UCSD-AML1 (cell line): ENCODE measurements at regions not wholly inside any gene's neighbourhood (a gene's known extent, or its start where the extent isn't known, plus 50 kb on each side); places are given as distances from the start of the nearest gene placed in this dataset.
"Not testable (repeated sequence)": the region's sequence is repeated elsewhere in the genome, so short reads cannot be mapped to it uniquely, and the experiment has no call there.

Experiments
- DNase-seq: peaks from one replicate; lab custom pipeline; 2025; ENCODE audit not compliant: unreplicated experiment; lab: John Stamatoyannopoulos, UW

GRCh38 chr7:52782348-52782747, 253.1 kb upstream of the POM121L12 start:
- no peak for DNase-seq

GRCh38 chr7:52781250-52781649, 254.2 kb upstream of the POM121L12 start:
- no peak for DNase-seq

- no peak for DNase-seq
Measured at GRCh38 chr7:52779004-52779403, 256.4 kb upstream of the POM121L12 start.

GRCh38 chr7:52777051-52777822, 258.2 kb upstream of the POM121L12 start:
- DNase-seq = no peak

- DNase-seq = no peak
Measured at GRCh38 chr7:52775876-52776275, 259.6 kb upstream of the POM121L12 start.

GRCh38 chr7:52771177-52771576, 264.3 kb upstream of the POM121L12 start:
- no peak for DNase-seq

- no peak for DNase-seq
Measured at GRCh38 chr7:52764492-52765169, 270.8 kb upstream of the POM121L12 start.

- DNase-seq = no peak
Measured at GRCh38 chr7:52758356-52758755, 277.1 kb upstream of the POM121L12 start.

GRCh38 chr7:52753855-52754254, 281.6 kb upstream of the POM121L12 start:
- no peak for DNase-seq

- no peak for DNase-seq
Measured at GRCh38 chr7:52752891-52753290, 282.5 kb upstream of the POM121L12 start.

GRCh38 chr7:52749880-52750279, 285.6 kb upstream of the POM121L12 start:
- DNase-seq = peak; percentile 7

GRCh38 chr7:52747817-52748216, 287.6 kb upstream of the POM121L12 start:
- DNase-seq = no peak

GRCh38 chr7:52741670-52742290, 293.7 kb upstream of the POM121L12 start:
- no peak for DNase-seq

- no peak for DNase-seq
Measured at GRCh38 chr7:52735656-52736055, 299.8 kb upstream of the POM121L12 start.

- not testable (repeated sequence) for DNase-seq
Measured at GRCh38 chr7:52728683-52729082, 306.8 kb upstream of the POM121L12 start.

GRCh38 chr7:52727632-52728031, 307.8 kb upstream of the POM121L12 start:
- DNase-seq = no peak

GRCh38 chr7:52726986-52727385, 308.4 kb upstream of the POM121L12 start:
- no peak for DNase-seq

GRCh38 chr7:52726493-52726892, 308.9 kb upstream of the POM121L12 start:
- DNase-seq = no peak

GRCh38 chr7:52723606-52724005, 311.8 kb upstream of the POM121L12 start:
- no peak for DNase-seq

- no peak for DNase-seq
Measured at GRCh38 chr7:52720856-52721255, 314.6 kb upstream of the POM121L12 start.

- DNase-seq = no peak
Measured at GRCh38 chr7:52719677-52720076, 315.8 kb upstream of the POM121L12 start.

- no peak for DNase-seq
Measured at GRCh38 chr7:52715701-52716100, 319.7 kb upstream of the POM121L12 start.
